GM12878 (cell line): ENCODE measurements at regions not wholly inside any gene's neighbourhood (a gene's known extent, or its start where the extent isn't known, plus 50 kb on each side); places are given as distances from the start of the nearest gene placed in this dataset.

Experiments used
- ATAC-seq: fragments of 200-7000 bp; cut with Tn5 transposase; 3 replicates; pipeline ENCODE4 v1.9.1; 2020; ENCODE audit warnings: mild to moderate bottlenecking, moderate library complexity
- BruUV-seq: library from RNA; stranded (reverse); fragments of 400-500 nt; replicated peaks from 2 replicates; lab custom pipeline; 2021; lab: Mats Ljungman, UMichigan
- CTCF ChIA-PET: fragments of 300-600 bp; sonication (Branson Sonifier 250); formaldehyde crosslinking; extraction: SDS; loops from one replicate; lab custom pipeline; 2021; ENCODE audit warnings: inconsistent platforms; lab: Yijun Ruan, JAX
- POLR2A ChIA-PET: fragments of 350-600 bp; formaldehyde crosslinking; extraction: SDS; loops from one replicate; lab custom pipeline; 2021; ENCODE audit warnings: inconsistent platforms; lab: Charles Lee
- RAD21 ChIA-PET: fragments of 300-600 bp; sonication (Branson Sonifier 250); formaldehyde crosslinking; loops from one replicate; lab custom pipeline; 2023; ENCODE audit warnings: antibody characterized with exemption; ENCODE audit not compliant: unreplicated experiment; lab: Charles Lee
- SMC1A ChIA-PET: fragments of 300-600 bp; sonication (Branson Sonifier 250); formaldehyde crosslinking; loops from one replicate; lab custom pipeline; 2023; ENCODE audit not compliant: unreplicated experiment, uncharacterized antibody; lab: Charles Lee
- DNase-seq: peaks from one replicate; pipeline ENCODE4 v3.0.0-alpha.2; 2011; ENCODE audit warnings: low read depth, low spot score
- FAIRE-seq: peaks from 3 replicates; lab custom pipeline; 2011; peaks lifted over from hg19 to GRCh38; lab: Jason Lieb, UNC
- H2AFZ ChIP-seq: 2 replicates; pipeline ENCODE4 v1.6.0; 2011; ENCODE audit warnings: low read depth, low read length, control low read depth; ENCODE audit not compliant: control insufficient read depth
- H3K27ac ChIP-seq: 2 replicates; pipeline ENCODE4 v1.5.1; 2011; ENCODE audit warnings: control low read depth; ENCODE audit not compliant: control insufficient read depth, insufficient read depth
- H3K27me3 ChIP-seq, 2 experiments: replicated peaks in 1 of 2; 2 replicates each; pipeline versions ENCODE4 v1.6.0 to v1.6.1; 2011; ENCODE audit warnings: low read length in 1 of 2; ENCODE audit not compliant: control insufficient read depth in 2 of 2, insufficient read depth in 2 of 2
- H3K36me3 ChIP-seq, 2 experiments: 2 replicates each; pipeline ENCODE4 v1.5.1; 2011; ENCODE audit warnings: low read length in 1 of 2; ENCODE audit not compliant: control insufficient read depth in 2 of 2, insufficient read depth in 2 of 2
- H3K4me1 ChIP-seq: 2 replicates; pipeline ENCODE4 v1.6.1; 2011; ENCODE audit warnings: mild to moderate bottlenecking, low read length, moderate library complexity, mixed read lengths; ENCODE audit not compliant: control insufficient read depth, insufficient read depth
- H3K4me2 ChIP-seq: 2 replicates; pipeline ENCODE4 v1.6.0; 2011; ENCODE audit warnings: control low read depth; ENCODE audit not compliant: control insufficient read depth, insufficient read depth
- H3K4me3 ChIP-seq: fragments of 200-600 bp; sonication (generic); 2 replicates; pipeline ENCODE4 v1.5.1; 2016
- H3K79me2 ChIP-seq: 2 replicates; pipeline ENCODE4 v1.6.0; 2011; ENCODE audit warnings: low read length; ENCODE audit not compliant: control insufficient read depth, insufficient read depth
- H3K9ac ChIP-seq: 2 replicates; pipeline ENCODE4 v1.8.0; 2011; ENCODE audit warnings: low read length, control low read depth, mixed read lengths; ENCODE audit not compliant: control insufficient read depth, insufficient read depth
- H3K9me3 ChIP-seq: replicated peaks from 3 replicates; pipeline ENCODE4 v1.5.1; 2011; ENCODE audit warnings: mild to moderate bottlenecking, low read length; ENCODE audit not compliant: control insufficient read depth, insufficient read depth
- H4K20me1 ChIP-seq: 2 replicates; pipeline ENCODE4 v1.6.0; 2011; ENCODE audit not compliant: control insufficient read depth, insufficient read depth
- BCL11A ChIP-seq: IDR thresholded peaks from 2 replicates; pipeline ENCODE4 v1.6.1; 2011; ENCODE audit warnings: low read depth, low read length
- CBFB ChIP-seq: IDR thresholded peaks from 2 replicates; pipeline ENCODE4 v1.6.1; 2016; ENCODE audit warnings: antibody characterized with exemption, low read depth
- CHD4 ChIP-seq: fragments of 200-600 bp; sonication (generic); IDR thresholded peaks from 2 replicates; pipeline ENCODE4 v1.6.1; 2016; ENCODE audit warnings: mild to moderate bottlenecking
- IKZF1 ChIP-seq: fragments of 450-650 bp; conservative IDR thresholded peaks from 2 replicates; pipeline ENCODE4 v1.6.1; 2017; ENCODE audit warnings: antibody characterized with exemption, mild to moderate bottlenecking
- PML ChIP-seq: IDR thresholded peaks from 2 replicates; pipeline ENCODE4 v1.6.1; 2012; ENCODE audit warnings: low read length, inconsistent platforms
- PRDM15 ChIP-seq: fragments of 450-650 bp; formaldehyde crosslinking; IDR thresholded peaks from 2 replicates; pipeline ENCODE4 v1.4.0; 2020; ENCODE audit warnings: mild to moderate bottlenecking, moderate library complexity
- STAT1 ChIP-seq: fragments of 450-650 bp; conservative IDR thresholded peaks from 2 replicates; pipeline ENCODE4 v1.6.1; 2014; ENCODE audit warnings: antibody characterized with exemption, mild to moderate bottlenecking
- ZBTB33 ChIP-seq: fragments of 450-650 bp; IDR thresholded peaks from 2 replicates; pipeline ENCODE4 v1.6.1; 2017; ENCODE audit warnings: mild to moderate bottlenecking
- WGBS: methylation state at CpG from one replicate; pipeline ENCODE4 v1.1.6; 2016; ENCODE audit warnings: low lambda C conversion rate; ENCODE audit not compliant: insufficient replicate concordance, insufficient coverage; ENCODE audit errors: missing lambda C conversion rate; 5-methylcytosine and 5-hydroxymethylcytosine counted together
- in situ Hi-C: fragments of 300-500 bp; cut with MboI; formaldehyde crosslinking; loops from 9 replicates; pipeline ENCODE4 v1.14.3; 2018; ENCODE audit warnings: mixed read lengths
- intact Hi-C: fragments of 100-400 bp; cut with micrococcal nuclease; formaldehyde crosslinking; loops from one replicate; pipeline ENCODE4 v1.14.2; 2022; ENCODE audit not compliant: unreplicated experiment

- Histone ChIP-seq H3K4me1 (no peaks in the 10 kb centered on the region), H2AFZ (no peak overlapping the region), H3K79me2 (no peaks in the 10 kb centered on the region), H4K20me1 (no peaks in the 10 kb centered on the region), H3K9ac (no peak overlapping the region), H3K9me3 (no peaks in the 10 kb centered on the region), H3K27ac (no peak overlapping the region), H3K27me3 (peaks cover 0 to under 1% of the 10 kb centered on the region in 2 experiments; a peak in 2 of 4 replicates), H3K36me3 (no peaks in the 10 kb centered on the region), H3K4me2 (no peak overlapping the region), H3K4me3 (no peak overlapping the region)
- TF ChIP-seq STAT1 (no peak), PML (no peak), ZBTB33 (no peak), CBFB (no peak), CHD4 (no peak), PRDM15 (CRISPR knock-in tag) (no peak), IKZF1 (no peak), BCL11A (no peak)
- ATAC-seq = no peak
- CTCF ChIA-PET = no interaction called here
- SMC1A ChIA-PET = no interaction called here
- no peak for DNase-seq
- WGBS = 44% methylated on average over 16 of the region's 17 CpGs
- POLR2A ChIA-PET = no interaction called here
- no peak for FAIRE-seq
- RAD21 ChIA-PET = no interaction called here
- intact Hi-C loops = no loop called here
- in situ Hi-C loops = no loop called here
- no TSS peak for BruUV-seq
Measured at GRCh38 chr3:127139601-127140500, 53.1 kb upstream of the PRR23E start.
